NCI-H345 (cell line): ENCODE measurements at regions not wholly inside any gene's neighbourhood (a gene's known extent, or its start where the extent isn't known, plus 50 kb on each side); places are given as distances from the start of the nearest gene placed in this dataset.
"Not testable (repeated sequence)": the region's sequence is repeated elsewhere in the genome, so short reads cannot be mapped to it uniquely, and the experiment has no call there.

Experiments used
- DNase-seq: peaks from one replicate; lab custom pipeline; 2025; lab: John Stamatoyannopoulos, UW

GRCh38 chr1:188169971-188170370 lies 1341.2 kb downstream of the PLA2G4A start:
- DNase-seq: no peak

- DNase-seq: peak; percentile 25
These were observed 1341.7 kb downstream of the PLA2G4A start for GRCh38 chr1:188170411-188170810.

GRCh38 chr1:188170935-188171334 lies 1342.2 kb downstream of the PLA2G4A start:
- peak; percentile 29 for DNase-seq

- not testable (repeated sequence) for DNase-seq
These were observed 1353.3 kb downstream of the PLA2G4A start for GRCh38 chr1:188182063-188182462.

GRCh38 chr1:188188317-188188716 lies 1359.6 kb downstream of the PLA2G4A start:
- DNase-seq: no peak

- DNase-seq: no peak
These were observed 1366.2 kb downstream of the PLA2G4A start for GRCh38 chr1:188194916-188195315.

- DNase-seq: no peak
These were observed 1389.5 kb downstream of the PLA2G4A start for GRCh38 chr1:188218289-188218688.

GRCh38 chr1:188220051-188220450 lies 1391.3 kb downstream of the PLA2G4A start:
- DNase-seq: no peak

- DNase-seq: no peak
These were observed 1395.5 kb downstream of the PLA2G4A start for GRCh38 chr1:188224263-188224662.

GRCh38 chr1:188225975-188226374 lies 1397.2 kb downstream of the PLA2G4A start:
- DNase-seq: no peak

- no peak for DNase-seq
These were observed 1399.9 kb downstream of the PLA2G4A start for GRCh38 chr1:188228623-188229022.

- DNase-seq: no peak
These were observed 1409.0 kb downstream of the PLA2G4A start for GRCh38 chr1:188237573-188238348.

GRCh38 chr1:188240772-188241406 lies 1412.1 kb downstream of the PLA2G4A start:
- no peak for DNase-seq

- DNase-seq: no peak
These were observed 1412.9 kb downstream of the PLA2G4A start for GRCh38 chr1:188241629-188242028.

- DNase-seq: no peak
These were observed 1414.7 kb downstream of the PLA2G4A start for GRCh38 chr1:188243456-188243855.

GRCh38 chr1:188244681-188245080 lies 1415.9 kb downstream of the PLA2G4A start:
- DNase-seq: no peak

GRCh38 chr1:188247255-188247654 lies 1418.5 kb downstream of the PLA2G4A start:
- no peak for DNase-seq

- DNase-seq: no peak
These were observed 1421.1 kb downstream of the PLA2G4A start for GRCh38 chr1:188249811-188250210.

- DNase-seq: no peak
These were observed 1422.3 kb downstream of the PLA2G4A start for GRCh38 chr1:188251036-188251435.

GRCh38 chr1:188261849-188262248 lies 1433.1 kb downstream of the PLA2G4A start:
- DNase-seq: no peak

- no peak for DNase-seq
These were observed 1441.2 kb downstream of the PLA2G4A start for GRCh38 chr1:188269956-188270355.

GRCh38 chr1:188270497-188270896 lies 1441.7 kb downstream of the PLA2G4A start:
- no peak for DNase-seq

GRCh38 chr1:188277771-188278170 lies 1449.0 kb downstream of the PLA2G4A start:
- no peak for DNase-seq

GRCh38 chr1:188281921-188282320 lies 1453.2 kb downstream of the PLA2G4A start:
- no peak for DNase-seq
